Cardiac muscle cell (in vitro differentiated cells and primary cell): ENCODE measurements at regions not wholly inside any gene's neighbourhood (a gene's known extent, or its start where the extent isn't known, plus 50 kb on each side); places are given as distances from the start of the nearest gene placed in this dataset.

Experiments
- DNase-seq, 2 donors: peaks; one replicate each; pipeline versions ENCODE4 v3.0.0 to v3.0.0-alpha.2; 2010 to 2017; ENCODE audit warnings: low read depth in 1 of 2, low spot score in 1 of 2
- H3K27ac ChIP-seq: fragments of 200-600 bp; sonication (generic); 2 replicates; pipeline ENCODE4 v1.5.1; 2016
- H3K27me3 ChIP-seq: fragments of 200-600 bp; sonication (generic); 2 replicates; pipeline ENCODE4 v1.6.0; 2016; ENCODE audit warnings: control low read depth
- H3K36me3 ChIP-seq: fragments of 200-600 bp; sonication (generic); 2 replicates; pipeline ENCODE4 v1.5.1; 2016; ENCODE audit warnings: control low read depth
- H3K4me1 ChIP-seq: fragments of 200-600 bp; sonication (generic); 2 replicates; pipeline ENCODE4 v1.8.1; 2017; ENCODE audit warnings: low read depth, mild to moderate bottlenecking, mixed run types
- H3K4me3 ChIP-seq: fragments of 200-600 bp; sonication (generic); 2 replicates; pipeline ENCODE4 v1.5.1; 2016; ENCODE audit warnings: mild to moderate bottlenecking
- H3K9me3 ChIP-seq: fragments of 200-600 bp; sonication (generic); 2 replicates; pipeline ENCODE4 v1.5.1; 2017; ENCODE audit warnings: low read depth, mild to moderate bottlenecking, control low read depth
- TF ChIP-seq, protein P1 (sequence below): IDR thresholded peaks from 2 replicates; pipeline ENCODE4 v1.5.1; 2012; ENCODE audit warnings: low read depth, mild to moderate bottlenecking, low read length

DNA sequence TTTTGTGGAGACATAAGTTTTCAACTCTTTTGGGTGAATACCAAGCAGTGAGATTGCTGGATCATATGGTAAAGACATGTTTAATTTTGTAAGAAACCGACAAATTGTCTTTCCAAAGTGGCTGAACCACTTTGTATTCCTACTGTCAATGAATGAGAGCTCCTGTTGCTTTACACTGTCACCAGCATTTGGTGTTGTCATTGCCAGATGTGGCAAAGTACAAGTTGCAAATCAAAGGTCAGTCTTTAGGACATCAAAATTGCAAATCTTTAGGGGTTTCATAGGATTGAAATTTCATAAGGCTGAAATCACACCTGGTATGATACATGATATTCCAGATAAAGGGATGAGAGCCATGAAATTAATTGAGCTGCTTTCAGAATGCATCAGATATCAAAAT, 67.7 kb upstream of the ELOVL6 start:
- TF ChIP-seq, protein P1, sequence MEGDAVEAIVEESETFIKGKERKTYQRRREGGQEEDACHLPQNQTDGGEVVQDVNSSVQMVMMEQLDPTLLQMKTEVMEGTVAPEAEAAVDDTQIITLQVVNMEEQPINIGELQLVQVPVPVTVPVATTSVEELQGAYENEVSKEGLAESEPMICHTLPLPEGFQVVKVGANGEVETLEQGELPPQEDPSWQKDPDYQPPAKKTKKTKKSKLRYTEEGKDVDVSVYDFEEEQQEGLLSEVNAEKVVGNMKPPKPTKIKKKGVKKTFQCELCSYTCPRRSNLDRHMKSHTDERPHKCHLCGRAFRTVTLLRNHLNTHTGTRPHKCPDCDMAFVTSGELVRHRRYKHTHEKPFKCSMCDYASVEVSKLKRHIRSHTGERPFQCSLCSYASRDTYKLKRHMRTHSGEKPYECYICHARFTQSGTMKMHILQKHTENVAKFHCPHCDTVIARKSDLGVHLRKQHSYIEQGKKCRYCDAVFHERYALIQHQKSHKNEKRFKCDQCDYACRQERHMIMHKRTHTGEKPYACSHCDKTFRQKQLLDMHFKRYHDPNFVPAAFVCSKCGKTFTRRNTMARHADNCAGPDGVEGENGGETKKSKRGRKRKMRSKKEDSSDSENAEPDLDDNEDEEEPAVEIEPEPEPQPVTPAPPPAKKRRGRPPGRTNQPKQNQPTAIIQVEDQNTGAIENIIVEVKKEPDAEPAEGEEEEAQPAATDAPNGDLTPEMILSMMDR = no peak
- no peak for DNase-seq
- no peaks in the 10 kb centered on the region for H3K9me3 ChIP-seq
- H3K4me3 ChIP-seq = no peak overlapping the region
- no peaks in the 10 kb centered on the region for H3K4me1 ChIP-seq
- H3K27ac ChIP-seq = no peak overlapping the region
- H3K27me3 ChIP-seq = no peaks in the 10 kb centered on the region
- no peaks in the 10 kb centered on the region for H3K36me3 ChIP-seq

DNA sequence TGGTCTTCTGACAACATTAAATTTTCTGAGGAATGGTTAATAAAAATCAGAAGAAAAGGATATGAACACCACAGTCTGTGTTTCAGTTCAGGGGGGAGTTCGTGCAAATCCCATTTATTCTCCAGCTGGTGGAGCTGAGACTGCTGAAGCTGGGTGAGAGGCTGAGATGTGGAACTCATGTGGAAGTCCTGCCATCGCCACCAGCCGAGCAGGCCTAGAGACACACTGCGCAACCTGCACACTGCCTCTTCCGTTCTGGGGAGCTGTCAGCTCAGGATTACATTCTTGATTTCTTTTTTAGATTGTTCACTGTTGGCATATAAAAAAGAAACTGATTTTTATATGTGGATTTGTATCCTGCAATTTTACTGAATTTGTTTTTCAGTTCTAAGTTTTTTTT, 66.6 kb upstream of the ELOVL6 start:
- no peaks in the 10 kb centered on the region for H3K9me3 ChIP-seq
- H3K4me3 ChIP-seq = no peak overlapping the region
- TF ChIP-seq, protein P1 = no peak
- no peaks in the 10 kb centered on the region for H3K4me1 ChIP-seq
- H3K36me3 ChIP-seq = no peaks in the 10 kb centered on the region
- no peak for DNase-seq
- no peaks in the 10 kb centered on the region for H3K27me3 ChIP-seq
- H3K27ac ChIP-seq = no peak overlapping the region

DNA sequence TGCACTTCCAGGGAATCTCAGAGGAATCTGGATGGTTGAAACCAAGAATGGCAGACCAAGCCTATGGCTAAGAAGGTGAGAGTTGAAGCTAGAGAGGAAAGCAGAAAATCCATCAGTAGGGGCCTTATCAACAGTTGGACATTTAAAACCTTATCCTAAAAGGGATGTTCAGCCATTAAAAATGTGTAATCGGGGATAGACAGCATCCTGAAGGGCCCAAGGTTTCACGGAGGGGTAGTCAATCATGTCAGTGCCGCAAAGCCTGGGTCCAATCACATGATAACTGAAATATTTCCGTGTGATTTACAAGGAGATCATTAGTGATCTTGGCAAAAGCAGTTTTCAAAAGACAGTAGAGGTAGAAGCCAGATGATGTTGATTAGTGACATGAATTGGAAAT, 61.9 kb upstream of the ELOVL6 start:
- TF ChIP-seq, protein P1 = no peak
- H3K4me3 ChIP-seq = no peak overlapping the region
- H3K27me3 ChIP-seq = no peaks in the 10 kb centered on the region
- no peaks in the 10 kb centered on the region for H3K36me3 ChIP-seq
- no peaks in the 10 kb centered on the region for H3K9me3 ChIP-seq
- no peak overlapping the region for H3K27ac ChIP-seq
- H3K4me1 ChIP-seq = no peaks in the 10 kb centered on the region
- DNase-seq = no peak

DNA sequence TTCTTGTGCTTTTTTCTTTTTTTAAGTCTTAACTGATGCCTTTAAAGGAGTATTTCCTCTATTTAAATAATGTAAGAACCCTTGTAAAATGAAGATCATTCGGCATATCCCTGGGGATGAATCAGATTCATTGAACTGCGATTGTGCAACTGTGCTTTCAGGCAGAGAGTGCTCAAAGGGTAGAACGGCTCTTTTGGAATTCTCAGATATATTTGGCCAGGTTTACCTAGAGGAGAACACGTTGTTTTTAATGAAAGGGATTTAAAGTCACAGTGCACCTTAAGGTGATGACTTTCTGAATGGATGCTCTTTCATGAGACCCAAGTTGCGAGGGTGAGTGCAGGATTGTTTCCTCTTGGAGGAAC, 51.6 kb upstream of the ELOVL6 start:
- TF ChIP-seq, protein P1 = no peak
- no peak overlapping the region for H3K4me3 ChIP-seq
- DNase-seq = no peak
- no peaks in the 10 kb centered on the region for H3K27me3 ChIP-seq
- H3K9me3 ChIP-seq = no peaks in the 10 kb centered on the region
- no peaks in the 10 kb centered on the region for H3K36me3 ChIP-seq
- H3K27ac ChIP-seq = no peak overlapping the region
- H3K4me1 ChIP-seq = no peaks in the 10 kb centered on the region

DNA sequence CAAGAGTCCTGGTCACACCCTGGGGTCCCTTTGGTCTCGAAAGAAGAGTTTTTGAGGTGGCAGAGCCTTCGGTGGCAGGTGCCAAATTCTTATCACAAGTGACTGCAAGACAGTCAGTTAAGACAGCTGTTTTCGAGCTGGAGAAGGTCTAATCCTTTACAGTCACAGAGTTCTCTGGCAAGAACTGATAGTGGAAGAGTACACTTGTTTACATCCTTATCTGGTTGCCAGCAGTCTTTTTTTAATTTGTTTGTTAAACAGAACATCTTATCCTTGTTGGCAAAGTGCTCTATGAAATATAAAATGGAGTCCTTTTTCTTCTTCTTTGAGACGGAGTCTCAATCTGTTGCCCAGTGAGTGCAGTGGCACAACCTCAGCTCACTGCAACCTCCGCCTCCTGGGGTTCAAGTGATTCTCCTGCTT, 50.4 kb upstream of the ELOVL6 start:
- DNase-seq = no peak
- Histone ChIP-seq H3K9me3 (no peaks in the 10 kb centered on the region), H3K4me3 (no peak overlapping the region), H3K27ac (no peak overlapping the region), H3K4me1 (no peaks in the 10 kb centered on the region), H3K27me3 (no peaks in the 10 kb centered on the region), H3K36me3 (no peaks in the 10 kb centered on the region)
- TF ChIP-seq, protein P1 = no peak
